ENCODE measurements at regions not wholly inside any gene's neighbourhood (a gene's known extent, or its start where the extent isn't known, plus 50 kb on each side); places are given as distances from the start of the nearest gene placed in this dataset.

DNA sequence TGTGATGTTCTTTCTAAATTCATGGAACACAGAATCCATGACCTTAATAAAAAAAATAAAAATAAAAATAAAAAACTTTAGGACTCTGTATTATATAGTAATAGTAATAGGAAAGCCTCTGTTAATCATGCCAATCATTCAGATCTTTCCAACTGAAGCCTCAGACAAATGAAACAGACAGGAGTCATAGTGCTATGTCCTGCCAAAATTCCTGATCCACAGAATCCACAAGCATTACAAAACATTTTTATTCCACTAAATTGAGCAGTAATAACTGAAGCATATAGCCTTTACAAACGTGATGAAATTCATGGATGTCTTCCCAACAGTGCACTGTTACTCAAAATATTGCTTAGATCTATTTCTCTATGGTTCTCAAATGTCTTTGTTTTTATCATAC, 820.6 kb upstream of the PCDH9 start:
- no peak for TF ChIP-seq CTCF (IDR thresholded peaks at IDR 0.05)
- TF ChIP-seq POLR2A (IDR thresholded peaks at IDR 0.05), result no peak
